HL-60 (cell line): ENCODE measurements at regions not wholly inside any gene's neighbourhood (a gene's known extent, or its start where the extent isn't known, plus 50 kb on each side); places are given as distances from the start of the nearest gene placed in this dataset.

Experiments
- DNase-seq, 2 experiments: peaks; one replicate each; pipeline ENCODE4 v3.0.0-alpha.2; 2010 to 2020; ENCODE audit warnings: low read depth in 1 of 2, low spot score in 1 of 2
- H3K27ac ChIP-seq: fragments of 250-450 bp; sonication (Bioruptor Pico); replicated peaks from 2 replicates; pipeline ENCODE4 v1.5.1; 2020; ENCODE audit warnings: mild to moderate bottlenecking, moderate library complexity
- H3K27me3 ChIP-seq: fragments of 250-450 bp; sonication (Bioruptor Pico); 2 replicates; pipeline ENCODE4 v1.5.1; 2021; ENCODE audit warnings: mild to moderate bottlenecking, moderate library complexity; ENCODE audit not compliant: insufficient read depth, poor library complexity, severe bottlenecking
- H3K4me3 ChIP-seq: replicated peaks from 2 replicates; pipeline ENCODE4 v1.5.1; 2011; ENCODE audit warnings: mild to moderate bottlenecking, control low read depth, low read length; ENCODE audit not compliant: insufficient read depth
- SPI1 ChIP-seq: IDR thresholded peaks from 2 replicates; pipeline ENCODE4 v1.6.1; 2012; ENCODE audit warnings: low read depth, mild to moderate bottlenecking, borderline replicate concordance

DNA sequence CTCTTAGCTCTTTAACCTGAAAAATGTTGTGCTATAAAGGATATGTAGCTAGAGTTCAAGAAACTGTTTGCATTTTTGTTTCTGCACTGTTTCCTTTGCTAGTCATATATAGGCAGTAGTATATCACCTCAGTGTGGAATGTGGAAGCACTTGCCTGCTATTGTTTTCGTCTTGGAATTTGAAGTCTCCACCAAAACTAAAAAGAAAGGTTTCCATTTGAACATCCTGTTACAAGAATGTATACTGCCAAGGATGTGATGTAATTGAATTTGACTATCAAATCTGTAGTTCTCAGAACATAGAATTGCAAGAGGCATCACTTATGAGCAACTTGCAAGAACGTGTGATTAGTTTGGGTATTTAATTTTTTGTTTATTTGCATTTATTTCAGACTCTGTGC, 51.1 kb upstream of the MEOX2 start:
- TF ChIP-seq SPI1 = no peak
- DNase-seq = no peak
- no peak overlapping the region for H3K27ac ChIP-seq
- H3K4me3 ChIP-seq = no peak overlapping the region
- no peaks in the 10 kb centered on the region for H3K27me3 ChIP-seq
